Ascending aorta (tissue), 2 donors: ENCODE measurements at regions not wholly inside any gene's neighbourhood (a gene's known extent, or its start where the extent isn't known, plus 50 kb on each side); places are given as distances from the start of the nearest gene placed in this dataset.

ENCODE experiments used
- DNase-seq, 2 donors: peaks; one replicate each; pipeline ENCODE4 v3.0.0-alpha.2; 2019; ENCODE audit warnings: low spot score in 2 of 2
- H3K27ac ChIP-seq, 2 donors: fragments of 200-600 bp; sonication (generic); one replicate each; pipeline ENCODE4 v1.5.1; 2016 to 2017; ENCODE audit warnings: mild to moderate bottlenecking in 1 of 2
- H3K27me3 ChIP-seq: fragments of 200-600 bp; sonication (generic); one replicate; pipeline ENCODE4 v1.5.1; 2017
- H3K36me3 ChIP-seq, 2 donors: fragments of 200-600 bp; sonication (generic); one replicate each; pipeline ENCODE4 v1.5.1; 2016
- H3K4me1 ChIP-seq, 2 donors: fragments of 200-600 bp; sonication (generic); one replicate each; pipeline ENCODE4 v1.5.1; 2016 to 2017; ENCODE audit warnings: mild to moderate bottlenecking in 1 of 2
- H3K4me3 ChIP-seq, 2 donors: fragments of 200-600 bp; sonication (generic); one replicate each; pipeline ENCODE4 v1.5.1; 2016 to 2017; ENCODE audit warnings: mild to moderate bottlenecking in 1 of 2
- H3K9me3 ChIP-seq, 2 donors: fragments of 200-600 bp; sonication (generic); one replicate each; pipeline ENCODE4 v1.5.1; 2016
- intact Hi-C: fragments of 100-400 bp; cut with DNase I; formaldehyde crosslinking; loops from one replicate; pipeline ENCODE4 v1.15.1; 2023
- TF ChIP-seq, protein P1 (sequence below), 3 experiments: fragments of 200-600 bp in 2 of 3; fragments of 450-650 bp in 1 of 3; sonication (generic) in 2 of 3; IDR thresholded peaks; one replicate each; pipeline ENCODE4 v1.5.1; 2016 to 2019; ENCODE audit warnings: antibody characterized with exemption in 3 of 3, mild to moderate bottlenecking in 1 of 3, moderate library complexity in 1 of 3

DNA sequence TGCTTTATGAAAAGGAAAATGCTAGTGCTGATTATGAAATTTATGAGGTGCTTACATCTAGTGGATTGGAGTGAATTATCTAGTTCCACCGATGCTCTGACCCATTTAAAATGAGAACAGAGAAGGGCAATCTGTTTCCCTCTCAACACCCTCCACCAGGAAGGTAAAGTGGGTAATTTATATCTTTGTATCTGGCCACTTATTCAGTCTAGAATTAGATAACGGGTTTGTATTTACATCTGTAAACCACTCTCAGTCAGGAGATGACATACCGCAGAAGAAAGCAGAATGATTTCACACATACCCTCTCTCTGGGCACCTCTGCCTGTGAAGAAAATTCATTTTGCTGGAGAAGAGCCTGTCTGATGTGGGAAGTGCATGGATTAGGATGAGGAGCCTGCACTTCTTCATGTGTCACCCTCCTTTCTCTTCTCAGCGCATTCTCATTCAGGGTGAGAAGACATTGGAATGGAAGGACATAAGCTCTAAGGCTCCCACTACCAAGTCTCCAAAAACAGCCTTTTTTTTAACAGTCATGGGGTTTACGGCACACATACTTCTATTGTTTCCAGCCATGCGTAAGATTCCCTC, 646.7 kb upstream of the SALL1 start:
- Histone ChIP-seq H3K27me3 (no peaks in the 10 kb centered on the region), H3K4me3 (no peak overlapping the region), H3K9me3 (no peaks in the 10 kb centered on the region), H3K27ac (no peak overlapping the region), H3K4me1 (no peaks in the 10 kb centered on the region), H3K36me3 (no peaks in the 10 kb centered on the region)
- DNase-seq: no peak
- TF ChIP-seq, protein P1, sequence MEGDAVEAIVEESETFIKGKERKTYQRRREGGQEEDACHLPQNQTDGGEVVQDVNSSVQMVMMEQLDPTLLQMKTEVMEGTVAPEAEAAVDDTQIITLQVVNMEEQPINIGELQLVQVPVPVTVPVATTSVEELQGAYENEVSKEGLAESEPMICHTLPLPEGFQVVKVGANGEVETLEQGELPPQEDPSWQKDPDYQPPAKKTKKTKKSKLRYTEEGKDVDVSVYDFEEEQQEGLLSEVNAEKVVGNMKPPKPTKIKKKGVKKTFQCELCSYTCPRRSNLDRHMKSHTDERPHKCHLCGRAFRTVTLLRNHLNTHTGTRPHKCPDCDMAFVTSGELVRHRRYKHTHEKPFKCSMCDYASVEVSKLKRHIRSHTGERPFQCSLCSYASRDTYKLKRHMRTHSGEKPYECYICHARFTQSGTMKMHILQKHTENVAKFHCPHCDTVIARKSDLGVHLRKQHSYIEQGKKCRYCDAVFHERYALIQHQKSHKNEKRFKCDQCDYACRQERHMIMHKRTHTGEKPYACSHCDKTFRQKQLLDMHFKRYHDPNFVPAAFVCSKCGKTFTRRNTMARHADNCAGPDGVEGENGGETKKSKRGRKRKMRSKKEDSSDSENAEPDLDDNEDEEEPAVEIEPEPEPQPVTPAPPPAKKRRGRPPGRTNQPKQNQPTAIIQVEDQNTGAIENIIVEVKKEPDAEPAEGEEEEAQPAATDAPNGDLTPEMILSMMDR (IDR thresholded peaks at IDR 0.05): no peak
- intact Hi-C loops: no loop called here

DNA sequence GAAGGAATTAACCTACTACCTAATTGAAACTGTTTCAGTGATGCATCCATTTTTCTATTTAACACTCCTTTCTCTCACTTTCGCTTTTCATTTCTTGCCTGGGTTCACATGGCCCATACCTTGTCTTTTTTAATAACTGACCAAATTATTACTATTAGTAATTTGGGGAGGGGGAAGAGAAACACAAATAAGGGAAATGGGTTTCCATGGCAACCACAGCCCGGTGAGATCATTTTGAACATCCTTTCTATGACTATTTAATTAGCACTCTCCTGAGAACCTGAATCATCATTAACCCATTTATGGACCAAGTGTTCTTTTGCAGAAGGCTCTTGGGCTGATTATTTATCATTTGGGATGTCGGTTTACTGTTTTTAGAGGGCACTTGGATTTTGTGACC, 628.2 kb upstream of the SALL1 start:
- H3K4me3 ChIP-seq: no peak overlapping the region
- H3K27ac ChIP-seq: no peak overlapping the region
- DNase-seq: no peak
- TF ChIP-seq, protein P1 (IDR thresholded peaks at IDR 0.05): no peak
- no peaks in the 10 kb centered on the region for H3K9me3 ChIP-seq
- intact Hi-C loops: no loop called here
- H3K27me3 ChIP-seq: no peaks in the 10 kb centered on the region
- H3K36me3 ChIP-seq: no peaks in the 10 kb centered on the region
- no peaks in the 10 kb centered on the region for H3K4me1 ChIP-seq

DNA sequence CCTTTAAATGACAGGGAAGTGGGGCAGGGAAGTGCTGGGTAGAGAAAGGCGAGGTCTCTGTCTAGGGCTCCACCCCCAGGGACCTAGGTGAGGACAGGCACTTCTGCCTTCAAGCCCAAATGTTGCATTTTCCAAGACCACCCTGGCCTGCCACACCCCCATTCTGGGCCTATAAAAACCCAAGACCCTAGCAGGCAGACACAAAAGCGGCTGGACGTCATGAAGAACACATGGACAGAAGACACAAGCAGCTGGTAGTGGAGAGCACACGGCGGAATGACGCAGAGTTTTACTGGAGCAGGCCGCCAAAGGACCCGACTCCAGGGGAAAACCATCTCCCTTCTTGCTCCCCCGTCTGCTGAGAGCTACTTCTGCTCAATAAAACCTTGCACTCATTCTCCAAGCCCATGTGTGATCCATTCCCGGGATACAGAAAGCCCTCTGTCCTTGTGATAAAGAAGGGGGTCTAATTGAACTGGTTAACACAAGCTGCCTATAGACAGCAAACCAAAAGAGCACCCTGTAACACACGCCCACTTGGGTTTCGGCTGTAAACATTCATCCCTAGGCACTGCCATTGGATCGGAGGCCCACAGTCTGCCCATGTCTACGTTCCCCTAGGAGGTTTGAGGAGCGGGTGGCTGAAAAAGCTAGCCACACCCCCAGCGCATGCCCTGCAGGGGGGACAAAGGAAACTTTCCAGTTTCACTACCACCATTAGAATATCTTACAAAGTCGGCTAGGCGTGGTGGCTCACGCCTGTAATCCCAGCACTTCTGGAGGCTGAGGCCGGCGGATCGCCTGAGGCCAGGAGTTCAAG, 622.2 kb upstream of the SALL1 start:
- H3K36me3 ChIP-seq: no peaks in the 10 kb centered on the region
- H3K9me3 ChIP-seq: no peaks in the 10 kb centered on the region
- intact Hi-C loops: no loop called here
- TF ChIP-seq, protein P1 (IDR thresholded peaks at IDR 0.05): no peak
- DNase-seq: no peak
- H3K4me1 ChIP-seq: no peaks in the 10 kb centered on the region
- no peak overlapping the region for H3K27ac ChIP-seq
- no peak overlapping the region for H3K4me3 ChIP-seq
- no peaks in the 10 kb centered on the region for H3K27me3 ChIP-seq

DNA sequence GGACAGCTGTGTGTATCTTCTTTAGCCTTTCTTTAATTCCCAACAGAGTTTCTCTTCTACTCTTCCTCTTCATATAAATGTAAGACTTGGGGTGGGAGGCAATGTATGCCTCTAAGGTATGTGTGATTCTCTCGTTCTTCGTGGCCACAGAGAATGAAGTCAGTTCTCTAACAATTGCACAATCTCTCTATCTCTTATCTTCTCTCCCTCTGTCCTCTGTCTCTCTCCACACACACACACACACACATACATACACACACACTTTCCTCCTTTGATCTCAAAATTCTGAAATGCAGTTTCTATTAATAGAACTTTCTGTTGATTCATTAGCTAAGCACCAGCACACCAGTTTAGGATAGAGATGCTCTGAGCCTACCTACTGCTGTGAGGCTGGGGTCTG, 615.7 kb upstream of the SALL1 start:
- Histone ChIP-seq H3K36me3 (no peaks in the 10 kb centered on the region), H3K4me3 (no peak overlapping the region), H3K4me1 (no peaks in the 10 kb centered on the region), H3K27me3 (no peaks in the 10 kb centered on the region), H3K9me3 (no peaks in the 10 kb centered on the region), H3K27ac (no peak overlapping the region)
- intact Hi-C loops: no loop called here
- no peak for DNase-seq
- TF ChIP-seq, protein P1 (IDR thresholded peaks at IDR 0.05): no peak

DNA sequence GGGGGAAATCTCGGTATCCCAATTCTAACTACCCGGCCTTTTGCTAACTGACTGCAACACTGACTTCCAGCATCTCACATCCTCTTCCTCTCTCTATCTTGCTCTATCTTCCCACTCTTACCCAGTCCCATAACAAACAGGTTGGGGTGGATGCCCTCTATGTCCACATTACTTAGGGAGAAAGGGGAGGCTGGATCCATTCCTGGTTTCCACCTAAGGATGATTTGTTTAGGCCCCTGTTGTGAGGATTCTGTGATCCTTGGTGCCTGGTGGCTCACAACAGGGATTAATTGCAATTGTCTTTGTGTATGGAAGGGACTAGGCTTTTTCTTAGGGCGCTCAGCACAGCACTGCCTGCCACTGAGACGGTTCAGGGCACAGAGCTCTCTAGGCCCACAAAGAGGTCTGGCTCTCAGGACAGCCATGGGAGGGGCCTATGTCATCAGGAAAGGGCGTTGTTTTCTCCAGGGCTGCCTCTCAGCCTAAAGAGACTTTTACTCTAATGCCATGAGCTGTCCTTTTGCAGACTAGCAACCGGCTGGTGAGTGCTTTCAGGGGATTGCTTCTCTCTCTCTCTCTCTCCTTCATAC, 612.1 kb upstream of the SALL1 start:
- intact Hi-C loops: no loop called here
- TF ChIP-seq, protein P1 (IDR thresholded peaks at IDR 0.05): no peak
- H3K4me1 ChIP-seq: no peaks in the 10 kb centered on the region

More for the DNA sequence above, 612.1 kb upstream of the SALL1 start:
- no peaks in the 10 kb centered on the region for H3K9me3 ChIP-seq
- H3K4me3 ChIP-seq: no peak overlapping the region
- DNase-seq: no peak
- H3K27ac ChIP-seq: no peak overlapping the region
- H3K36me3 ChIP-seq: no peaks in the 10 kb centered on the region
- H3K27me3 ChIP-seq: no peaks in the 10 kb centered on the region
